Mucosa of rectum (tissue), 2 donors: ENCODE measurements at regions not wholly inside any gene's neighbourhood (a gene's known extent, or its start where the extent isn't known, plus 50 kb on each side); places are given as distances from the start of the nearest gene placed in this dataset.

Experiments
- H3K27ac ChIP-seq, 2 donors: one replicate each; pipeline ENCODE4 v1.7.0; 2013; ENCODE audit warnings: inconsistent platforms in 2 of 2, low read depth in 2 of 2, low read length in 2 of 2
- H3K27me3 ChIP-seq, 2 donors: one replicate each; pipeline ENCODE4 v1.7.0; 2013; ENCODE audit warnings: low read length in 2 of 2; ENCODE audit not compliant: control insufficient read depth in 2 of 2, insufficient read depth in 2 of 2
- H3K36me3 ChIP-seq, 2 donors: one replicate each; pipeline ENCODE4 v1.7.0; 2013; ENCODE audit warnings: low read length in 2 of 2; ENCODE audit not compliant: control insufficient read depth in 2 of 2, insufficient read depth in 2 of 2
- H3K4me1 ChIP-seq, 2 donors: one replicate each; pipeline ENCODE4 v1.7.0; 2013; ENCODE audit warnings: low read length in 2 of 2, mild to moderate bottlenecking in 1 of 2; ENCODE audit not compliant: control insufficient read depth in 2 of 2, insufficient read depth in 2 of 2
- H3K4me3 ChIP-seq, 2 donors: one replicate each; pipeline ENCODE4 v1.7.0; 2013; ENCODE audit warnings: low read length in 2 of 2
- H3K9ac ChIP-seq, 2 donors: one replicate each; pipeline ENCODE4 v1.7.0; 2013; ENCODE audit warnings: low read length in 2 of 2, low read depth in 1 of 2, mild to moderate bottlenecking in 1 of 2
- H3K9me3 ChIP-seq, 2 donors: one replicate each; pipeline ENCODE4 v1.7.0; 2013; ENCODE audit warnings: low read length in 2 of 2; ENCODE audit not compliant: control insufficient read depth in 2 of 2
- donor health status: healthy.
- donor health status: Normal muscosa, but diverticular disease.

GRCh38 chr11:127818625-127819024 lies 768.7 kb downstream of the ETS1 start:
- H3K4me1 ChIP-seq, result no peaks in the 10 kb centered on the region
- H3K36me3 ChIP-seq, result no peaks in the 10 kb centered on the region
- H3K27me3 ChIP-seq, result no peaks in the 10 kb centered on the region
- no peak overlapping the region for H3K4me3 ChIP-seq
- no peak overlapping the region for H3K9ac ChIP-seq
- H3K9me3 ChIP-seq, result no peaks in the 10 kb centered on the region
- H3K27ac ChIP-seq, result no peak overlapping the region

DNA sequence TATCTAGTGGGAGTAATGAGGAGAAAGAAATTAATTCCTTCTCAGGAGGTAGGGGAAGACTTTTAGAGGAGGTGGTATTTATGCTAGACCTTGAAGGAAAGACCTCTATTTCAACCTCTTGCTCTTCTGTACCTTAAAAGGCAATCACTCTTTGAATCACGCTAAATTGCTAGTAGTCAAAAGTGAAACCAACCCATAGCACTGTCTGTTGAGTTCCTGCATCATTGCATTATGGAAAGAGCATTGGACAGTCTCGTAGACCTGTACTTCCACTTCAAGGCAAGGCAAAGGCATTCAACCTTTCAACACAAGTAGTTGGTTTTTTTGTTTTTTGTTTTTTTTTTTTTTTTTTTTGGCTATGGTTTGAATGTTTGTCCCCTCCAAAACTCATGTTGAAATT lies 770.4 kb downstream of the ETS1 start:
- Histone ChIP-seq H3K4me3 (no peak overlapping the region), H3K4me1 (no peaks in the 10 kb centered on the region), H3K36me3 (no peaks in the 10 kb centered on the region), H3K27ac (no peak overlapping the region), H3K9me3 (no peaks in the 10 kb centered on the region), H3K27me3 (no peaks in the 10 kb centered on the region), H3K9ac (no peak overlapping the region)

- Histone ChIP-seq H3K4me1 (no peaks in the 10 kb centered on the region), H3K9me3 (no peaks in the 10 kb centered on the region), H3K9ac (no peak overlapping the region), H3K36me3 (no peaks in the 10 kb centered on the region), H3K27ac (no peak overlapping the region), H3K27me3 (no peaks in the 10 kb centered on the region), H3K4me3 (no peak overlapping the region)
Observed at GRCh38 chr11:127815331-127815730, 772.0 kb downstream of the ETS1 start.

GRCh38 chr11:127806501-127806900 lies 780.9 kb downstream of the ETS1 start:
- Histone ChIP-seq H3K36me3 (no peaks in the 10 kb centered on the region), H3K9ac (no peak overlapping the region), H3K4me1 (peaks cover 6 to 16% of the 10 kb centered on the region in 2 donors), H3K4me3 (no peak overlapping the region), H3K9me3 (no peaks in the 10 kb centered on the region), H3K27ac (no peak overlapping the region), H3K27me3 (no peaks in the 10 kb centered on the region)

GRCh38 chr11:127805771-127806170 lies 781.6 kb downstream of the ETS1 start:
- Histone ChIP-seq H3K27ac (no peak overlapping the region), H3K9ac (no peak overlapping the region), H3K4me1 (peaks cover 6 to 16% of the 10 kb centered on the region in 2 donors), H3K36me3 (no peaks in the 10 kb centered on the region), H3K9me3 (no peaks in the 10 kb centered on the region), H3K27me3 (no peaks in the 10 kb centered on the region), H3K4me3 (no peak overlapping the region)

DNA sequence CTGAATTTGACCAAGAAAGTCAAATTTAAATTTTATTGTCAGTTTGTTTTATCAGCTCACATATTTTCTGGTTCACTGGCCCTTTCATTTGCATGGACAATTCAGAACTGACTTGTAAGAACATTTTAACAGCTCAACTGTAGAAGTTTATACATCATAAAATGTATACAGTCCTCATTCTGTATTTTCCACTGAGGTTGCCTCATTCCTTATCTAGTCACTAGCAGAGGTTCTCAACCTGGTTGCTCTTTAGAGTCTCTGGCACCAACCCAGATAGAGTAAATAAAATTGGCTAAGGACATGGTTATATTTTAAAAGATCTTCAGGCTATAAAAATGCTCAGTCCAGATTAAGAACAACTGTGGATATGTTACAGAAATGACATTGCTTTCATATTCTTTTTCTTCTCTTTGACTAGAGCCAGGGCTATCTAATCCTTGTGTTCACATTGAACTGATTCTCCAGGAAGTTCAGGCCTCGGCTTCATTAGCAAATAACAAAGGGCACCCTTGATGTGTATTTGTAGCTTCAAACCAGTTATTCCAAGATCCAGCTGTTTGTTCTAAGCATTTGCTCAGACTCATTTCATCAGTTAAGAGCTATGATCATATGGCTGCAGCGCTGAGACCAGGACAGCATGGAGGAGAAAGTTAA lies 782.5 kb downstream of the ETS1 start:
- Histone ChIP-seq H3K9ac (no peak overlapping the region), H3K9me3 (no peaks in the 10 kb centered on the region), H3K4me3 (peak overlapping the region in 1 of 2 donors; percentile 11), H3K4me1 (peaks cover 6 to 16% of the 10 kb centered on the region in 2 donors), H3K27me3 (no peaks in the 10 kb centered on the region), H3K27ac (peak overlapping the region in 1 of 2 donors; percentile 1), H3K36me3 (no peaks in the 10 kb centered on the region)

DNA sequence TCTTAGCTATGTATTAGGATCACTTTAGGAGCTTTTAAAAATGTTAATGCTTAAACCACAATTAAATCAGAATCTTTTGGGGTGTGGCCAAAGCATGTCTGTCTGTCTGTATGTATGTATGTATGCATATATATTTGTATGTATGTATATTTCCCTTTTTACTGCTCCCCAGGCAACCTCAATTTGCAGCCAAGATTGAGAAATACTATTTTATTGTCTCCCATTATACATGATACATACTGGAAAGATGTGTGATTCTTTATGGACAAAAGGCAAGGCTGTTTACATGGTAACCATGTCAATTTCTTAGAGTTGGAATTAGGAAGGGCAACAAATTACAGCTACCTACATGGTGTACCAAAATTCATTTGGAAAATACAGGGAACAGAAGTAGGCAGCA lies 783.6 kb downstream of the ETS1 start:
- Histone ChIP-seq H3K27ac (no peak overlapping the region), H3K4me1 (peaks cover 6 to 16% of the 10 kb centered on the region in 2 donors)

GRCh38 chr11:127800989-127801688 lies 786.2 kb downstream of the ETS1 start:
- Histone ChIP-seq H3K9me3 (no peaks in the 10 kb centered on the region), H3K4me3 (no peak overlapping the region), H3K27me3 (no peaks in the 10 kb centered on the region), H3K9ac (no peak overlapping the region), H3K27ac (no peak overlapping the region), H3K36me3 (no peaks in the 10 kb centered on the region), H3K4me1 (peaks cover 6 to 16% of the 10 kb centered on the region in 2 donors)

More for the DNA sequence above, 783.6 kb downstream of the ETS1 start:
- Histone ChIP-seq H3K9me3 (no peaks in the 10 kb centered on the region), H3K36me3 (no peaks in the 10 kb centered on the region), H3K4me3 (no peak overlapping the region), H3K9ac (no peak overlapping the region), H3K27me3 (no peaks in the 10 kb centered on the region)

GRCh38 chr11:127795326-127795725 lies 792.0 kb downstream of the ETS1 start:
- Histone ChIP-seq H3K9me3 (no peaks in the 10 kb centered on the region), H3K4me1 (no peaks in the 10 kb centered on the region), H3K9ac (no peak overlapping the region), H3K4me3 (no peak overlapping the region), H3K36me3 (no peaks in the 10 kb centered on the region), H3K27me3 (no peaks in the 10 kb centered on the region), H3K27ac (no peak overlapping the region)

- H3K36me3 ChIP-seq, result no peaks in the 10 kb centered on the region
- no peaks in the 10 kb centered on the region for H3K4me1 ChIP-seq
- no peaks in the 10 kb centered on the region for H3K27me3 ChIP-seq
- H3K27ac ChIP-seq, result no peak overlapping the region
- H3K9me3 ChIP-seq, result no peaks in the 10 kb centered on the region
- H3K9ac ChIP-seq, result no peak overlapping the region
- H3K4me3 ChIP-seq, result no peak overlapping the region
Observed at GRCh38 chr11:127791844-127792243, 791.3 kb upstream of the KIRREL3 start.
